D721Med (cell line): ENCODE measurements at regions not wholly inside any gene's neighbourhood (a gene's known extent, or its start where the extent isn't known, plus 50 kb on each side); places are given as distances from the start of the nearest gene placed in this dataset.
"Not testable (repeated sequence)": the region's sequence is repeated elsewhere in the genome, so short reads cannot be mapped to it uniquely, and the experiment has no call there.

Experiments
- DNase-seq: peaks from one replicate; pipeline ENCODE4 v3.0.0; 2011; ENCODE audit warnings: low spot score; ENCODE audit not compliant: insufficient read length
- FAIRE-seq: peaks from 2 replicates; lab custom pipeline; 2011; peaks lifted over from hg19 to GRCh38; lab: Jason Lieb, UNC
- TF ChIP-seq, protein P1 (sequence below): IDR thresholded peaks from 2 replicates; pipeline ENCODE4 v1.5.1; 2012; ENCODE audit warnings: mild to moderate bottlenecking, control low read depth; ENCODE audit not compliant: insufficient read depth; ENCODE audit errors: missing control alignments

GRCh38 chr6:63014290-63014689 is 197.0 kb upstream of the FKBP1C start:
- TF ChIP-seq, protein P1, sequence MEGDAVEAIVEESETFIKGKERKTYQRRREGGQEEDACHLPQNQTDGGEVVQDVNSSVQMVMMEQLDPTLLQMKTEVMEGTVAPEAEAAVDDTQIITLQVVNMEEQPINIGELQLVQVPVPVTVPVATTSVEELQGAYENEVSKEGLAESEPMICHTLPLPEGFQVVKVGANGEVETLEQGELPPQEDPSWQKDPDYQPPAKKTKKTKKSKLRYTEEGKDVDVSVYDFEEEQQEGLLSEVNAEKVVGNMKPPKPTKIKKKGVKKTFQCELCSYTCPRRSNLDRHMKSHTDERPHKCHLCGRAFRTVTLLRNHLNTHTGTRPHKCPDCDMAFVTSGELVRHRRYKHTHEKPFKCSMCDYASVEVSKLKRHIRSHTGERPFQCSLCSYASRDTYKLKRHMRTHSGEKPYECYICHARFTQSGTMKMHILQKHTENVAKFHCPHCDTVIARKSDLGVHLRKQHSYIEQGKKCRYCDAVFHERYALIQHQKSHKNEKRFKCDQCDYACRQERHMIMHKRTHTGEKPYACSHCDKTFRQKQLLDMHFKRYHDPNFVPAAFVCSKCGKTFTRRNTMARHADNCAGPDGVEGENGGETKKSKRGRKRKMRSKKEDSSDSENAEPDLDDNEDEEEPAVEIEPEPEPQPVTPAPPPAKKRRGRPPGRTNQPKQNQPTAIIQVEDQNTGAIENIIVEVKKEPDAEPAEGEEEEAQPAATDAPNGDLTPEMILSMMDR: no peak
- DNase-seq: no peak
- no peak for FAIRE-seq

DNA sequence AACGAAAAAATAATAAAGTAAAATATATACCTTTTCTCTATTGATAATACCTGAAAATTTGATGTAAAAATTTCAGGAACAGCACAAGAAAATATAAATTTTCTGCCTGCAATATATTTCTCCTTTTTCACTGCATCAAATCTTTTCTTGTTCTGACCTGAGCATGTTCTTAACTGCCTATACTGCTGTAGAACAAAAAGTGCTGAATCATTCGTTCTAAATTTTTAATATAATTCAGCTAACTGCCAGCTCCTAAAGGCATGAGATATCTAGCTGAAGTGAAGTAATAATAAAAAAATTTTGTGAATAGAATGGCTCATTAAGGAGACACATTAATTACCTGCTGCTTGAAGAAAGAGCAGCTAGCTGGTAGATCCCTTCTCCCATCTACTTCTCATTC is 188.6 kb upstream of the FKBP1C start:
- DNase-seq (no peak), FAIRE-seq (no peak)
- TF ChIP-seq, protein P1: no peak

- FAIRE-seq (no peak), DNase-seq (no peak)
- TF ChIP-seq, protein P1: no peak
Observed at GRCh38 chr6:63023726-63024125, 187.5 kb upstream of the FKBP1C start.

- no peak for FAIRE-seq
- TF ChIP-seq, protein P1: no peak
- DNase-seq: no peak
Observed at GRCh38 chr6:63049216-63049615, 162.1 kb upstream of the FKBP1C start.

DNA sequence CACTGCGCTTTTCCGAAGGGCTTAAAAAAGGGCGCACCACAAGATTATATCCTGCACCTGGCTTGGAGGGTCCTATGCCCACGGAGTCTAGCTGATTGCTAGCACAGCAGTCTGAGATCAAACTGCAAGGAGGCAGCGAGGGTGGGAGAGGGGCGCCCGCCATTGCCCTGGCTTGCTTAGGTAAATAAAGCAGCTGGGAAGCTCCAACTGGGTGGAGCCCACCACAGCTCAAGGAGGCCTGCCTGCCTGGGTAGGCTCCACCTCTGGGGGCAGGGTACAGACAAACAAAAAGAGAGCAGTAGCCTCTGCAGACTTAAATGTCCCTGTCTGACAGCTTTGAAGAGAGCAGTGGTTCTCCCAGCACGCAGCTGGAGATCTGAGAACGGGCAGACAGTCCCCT is 158.1 kb upstream of the FKBP1C start:
- DNase-seq, FAIRE-seq: not testable (repeated sequence)

DNA sequence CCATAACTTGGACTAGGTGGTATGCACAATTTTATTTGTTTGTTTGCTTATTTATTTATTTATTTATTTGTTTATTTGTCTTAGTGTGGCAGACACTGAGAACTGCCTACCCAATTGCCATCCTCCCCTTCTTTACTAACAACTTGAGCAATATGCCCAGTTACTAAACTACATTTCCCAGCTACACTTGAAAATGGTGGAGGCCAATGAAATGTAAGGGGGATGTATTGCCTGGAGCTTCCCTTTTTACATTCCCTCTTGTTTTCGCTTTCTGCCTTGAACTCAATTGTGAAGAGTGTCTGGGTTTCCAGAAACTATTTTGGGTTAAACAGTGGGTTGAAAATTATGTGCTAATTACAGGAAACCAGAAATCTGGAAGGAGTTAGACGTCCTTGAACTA is 152.7 kb upstream of the FKBP1C start:
- DNase-seq (no peak), FAIRE-seq (no peak)
- TF ChIP-seq, protein P1: no peak

- TF ChIP-seq, protein P1: no peak
- FAIRE-seq (no peak), DNase-seq (no peak)
Observed at GRCh38 chr6:63063631-63064271, 147.5 kb upstream of the FKBP1C start.
